Kidney (tissue), 13 donors: ENCODE measurements at regions not wholly inside any gene's neighbourhood (a gene's known extent, or its start where the extent isn't known, plus 50 kb on each side); places are given as distances from the start of the nearest gene placed in this dataset.

Experiments
- DNase-seq, 5 donors: peaks; one replicate each; pipeline ENCODE4 v3.0.0-alpha.2; 2013 to 2020
- FAIRE-seq: peaks from 2 replicates; lab custom pipeline; 2012; peaks lifted over from hg19 to GRCh38; lab: Jason Lieb, UNC
- H3K27ac ChIP-seq, 2 donors: one replicate each; pipeline ENCODE4 v1.7.0; 2013; ENCODE audit warnings: low read depth in 2 of 2, low read length in 2 of 2, inconsistent platforms in 1 of 2
- H3K27me3 ChIP-seq: one replicate; pipeline ENCODE4 v1.7.1; 2013; ENCODE audit warnings: low read length, inconsistent platforms; ENCODE audit not compliant: control insufficient read depth, insufficient read depth
- H3K36me3 ChIP-seq, 3 donors: one replicate each; pipeline versions ENCODE4 v1.7.0 to v1.7.1; 2013; ENCODE audit warnings: low read length in 3 of 3, control low read depth in 1 of 3, inconsistent platforms in 1 of 3; ENCODE audit not compliant: insufficient read depth in 3 of 3, control insufficient read depth in 2 of 3
- H3K4me1 ChIP-seq, 3 donors: one replicate each; pipeline versions ENCODE4 v1.7.0 to v1.7.1; 2013; ENCODE audit warnings: low read length in 3 of 3, inconsistent platforms in 1 of 3, low read depth in 1 of 3; ENCODE audit not compliant: control insufficient read depth in 2 of 3, insufficient read depth in 2 of 3
- H3K4me3 ChIP-seq, 3 donors: one replicate each; pipeline versions ENCODE4 v1.7.0 to v1.8.1; 2013; ENCODE audit warnings: low read length in 3 of 3, control low read depth in 1 of 3, inconsistent platforms in 1 of 3
- H3K9ac ChIP-seq, 3 donors: one replicate each; pipeline versions ENCODE4 v1.7.0 to v1.7.1; 2013; ENCODE audit warnings: low read length in 3 of 3, control low read depth in 1 of 3, inconsistent platforms in 1 of 3
- H3K9me3 ChIP-seq, 3 donors: one replicate each; pipeline versions ENCODE4 v1.7.0 to v1.7.1; 2013; ENCODE audit warnings: low read length in 3 of 3, control low read depth in 1 of 3, inconsistent platforms in 1 of 3; ENCODE audit not compliant: control insufficient read depth in 2 of 3, insufficient read depth in 1 of 3
- intact Hi-C: fragments of 100-400 bp; cut with DNase I; formaldehyde crosslinking; loops from one replicate; pipeline ENCODE4 v1.11.1; 2022
- TF ChIP-seq, protein P1 (sequence below): IDR thresholded peaks from 3 replicates; pipeline ENCODE4 v1.5.1; 2012; ENCODE audit warnings: mild to moderate bottlenecking, moderate library complexity, borderline replicate concordance; ENCODE audit not compliant: insufficient read depth; ENCODE audit errors: extremely low read depth
- donor health status: control.
- donor health status: control.
- donor health status: control.
- donor health status: control.
- donor health status: control.
- donor health status: DM: yes; HTN: yes; CAD: no.
- donor health status: Normal renal cell carcinoma (clear cell type).

GRCh38 chr13:94966422-94966955, 254.1 kb upstream of the SOX21 start:
- no peaks in the 10 kb centered on the region for H3K9me3 ChIP-seq
- FAIRE-seq, result no peak
- TF ChIP-seq, protein P1, sequence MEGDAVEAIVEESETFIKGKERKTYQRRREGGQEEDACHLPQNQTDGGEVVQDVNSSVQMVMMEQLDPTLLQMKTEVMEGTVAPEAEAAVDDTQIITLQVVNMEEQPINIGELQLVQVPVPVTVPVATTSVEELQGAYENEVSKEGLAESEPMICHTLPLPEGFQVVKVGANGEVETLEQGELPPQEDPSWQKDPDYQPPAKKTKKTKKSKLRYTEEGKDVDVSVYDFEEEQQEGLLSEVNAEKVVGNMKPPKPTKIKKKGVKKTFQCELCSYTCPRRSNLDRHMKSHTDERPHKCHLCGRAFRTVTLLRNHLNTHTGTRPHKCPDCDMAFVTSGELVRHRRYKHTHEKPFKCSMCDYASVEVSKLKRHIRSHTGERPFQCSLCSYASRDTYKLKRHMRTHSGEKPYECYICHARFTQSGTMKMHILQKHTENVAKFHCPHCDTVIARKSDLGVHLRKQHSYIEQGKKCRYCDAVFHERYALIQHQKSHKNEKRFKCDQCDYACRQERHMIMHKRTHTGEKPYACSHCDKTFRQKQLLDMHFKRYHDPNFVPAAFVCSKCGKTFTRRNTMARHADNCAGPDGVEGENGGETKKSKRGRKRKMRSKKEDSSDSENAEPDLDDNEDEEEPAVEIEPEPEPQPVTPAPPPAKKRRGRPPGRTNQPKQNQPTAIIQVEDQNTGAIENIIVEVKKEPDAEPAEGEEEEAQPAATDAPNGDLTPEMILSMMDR, result no peak
- no peak overlapping the region for H3K27ac ChIP-seq
- intact Hi-C loops, result no loop called here
- no peak overlapping the region for H3K9ac ChIP-seq
- no peak for DNase-seq
- H3K4me3 ChIP-seq, result no peak overlapping the region
- H3K27me3 ChIP-seq, result peaks cover 28% of the 10 kb centered on the region
- no peaks in the 10 kb centered on the region for H3K36me3 ChIP-seq
- no peaks in the 10 kb centered on the region for H3K4me1 ChIP-seq

- H3K4me1 ChIP-seq, result no peaks in the 10 kb centered on the region
- TF ChIP-seq, protein P1, result no peak
- no peaks in the 10 kb centered on the region for H3K36me3 ChIP-seq
- H3K27me3 ChIP-seq, result no peaks in the 10 kb centered on the region
- no peak for FAIRE-seq
- H3K9me3 ChIP-seq, result no peaks in the 10 kb centered on the region
- intact Hi-C loops, result no loop called here
- no peak overlapping the region for H3K27ac ChIP-seq
- DNase-seq, result no peak
- no peak overlapping the region for H3K9ac ChIP-seq
- H3K4me3 ChIP-seq, result no peak overlapping the region
Measured at GRCh38 chr13:94959626-94960025, 247.3 kb upstream of the SOX21 start.

GRCh38 chr13:94956417-94957110, 244.2 kb upstream of the SOX21 start:
- Histone ChIP-seq H3K27ac (no peak overlapping the region), H3K9me3 (no peaks in the 10 kb centered on the region), H3K27me3 (no peaks in the 10 kb centered on the region), H3K4me3 (no peak overlapping the region), H3K36me3 (no peaks in the 10 kb centered on the region), H3K4me1 (no peaks in the 10 kb centered on the region), H3K9ac (no peak overlapping the region)
- FAIRE-seq (no peak), DNase-seq (no peak)
- TF ChIP-seq, protein P1, result no peak
- intact Hi-C loops, result no loop called here
